NCI-H524 (cell line): ENCODE measurements at regions not wholly inside any gene's neighbourhood (a gene's known extent, or its start where the extent isn't known, plus 50 kb on each side); places are given as distances from the start of the nearest gene placed in this dataset.
A peak's percentile ranks its signal among the peaks of the same experiment; 100 is the strongest.

Experiments used
- DNase-seq, 2 experiments: peaks; one replicate each; lab custom pipeline; 2025; lab: John Stamatoyannopoulos, UW

- DNase-seq: no peak
These were observed 445.7 kb upstream of the TRPC7 start for GRCh38 chr5:136811086-136811485.

GRCh38 chr5:136810261-136810801 lies 445.0 kb upstream of the TRPC7 start:
- peak in 1 of 2 experiments; percentile 53 for DNase-seq

- no peak for DNase-seq
These were observed 444.0 kb upstream of the TRPC7 start for GRCh38 chr5:136809382-136809781.

GRCh38 chr5:136808756-136809155 lies 443.4 kb upstream of the TRPC7 start:
- DNase-seq: no peak

GRCh38 chr5:136805466-136805865 lies 440.1 kb upstream of the TRPC7 start:
- no peak for DNase-seq

- DNase-seq: peak in 1 of 2 experiments; percentile 62
These were observed 437.0 kb upstream of the TRPC7 start for GRCh38 chr5:136802383-136802782.

- peak; percentile 3 to 18 for DNase-seq
These were observed 434.5 kb upstream of the TRPC7 start for GRCh38 chr5:136799806-136800372.

- DNase-seq: no peak
These were observed 428.0 kb upstream of the TRPC7 start for GRCh38 chr5:136793300-136793699.

- DNase-seq: no peak
These were observed 416.1 kb upstream of the TRPC7 start for GRCh38 chr5:136781464-136781863.

- peak in 1 of 2 experiments; percentile 45 for DNase-seq
These were observed 415.2 kb upstream of the TRPC7 start for GRCh38 chr5:136780518-136780917.

GRCh38 chr5:136776022-136776927 lies 410.9 kb upstream of the TRPC7 start:
- no peak for DNase-seq

- DNase-seq: peak; percentile 55 to 88
These were observed 407.1 kb upstream of the TRPC7 start for GRCh38 chr5:136772491-136772890.

- peak; percentile 74 to 84 for DNase-seq
These were observed 404.7 kb upstream of the TRPC7 start for GRCh38 chr5:136769900-136770684.

- DNase-seq: peak; percentile 71 to 92
These were observed 403.7 kb upstream of the TRPC7 start for GRCh38 chr5:136769093-136769492.

- DNase-seq: no peak
These were observed 403.1 kb upstream of the TRPC7 start for GRCh38 chr5:136768457-136768856.

- DNase-seq: no peak
These were observed 401.1 kb upstream of the TRPC7 start for GRCh38 chr5:136766456-136766855.

GRCh38 chr5:136764601-136765000 lies 399.3 kb upstream of the TRPC7 start:
- DNase-seq: no peak

- no peak for DNase-seq
These were observed 398.2 kb upstream of the TRPC7 start for GRCh38 chr5:136763548-136763947.

- no peak for DNase-seq
These were observed 388.9 kb upstream of the TRPC7 start for GRCh38 chr5:136754216-136754615.

- DNase-seq: no peak
These were observed 385.0 kb upstream of the TRPC7 start for GRCh38 chr5:136750224-136750862.

- no peak for DNase-seq
These were observed 383.7 kb upstream of the TRPC7 start for GRCh38 chr5:136749016-136749415.

GRCh38 chr5:136743052-136743451 lies 377.7 kb upstream of the TRPC7 start:
- DNase-seq: no peak
